ENCODE measurements at regions not wholly inside any gene's neighbourhood (a gene's known extent, or its start where the extent isn't known, plus 50 kb on each side); places are given as distances from the start of the nearest gene placed in this dataset.

DNA sequence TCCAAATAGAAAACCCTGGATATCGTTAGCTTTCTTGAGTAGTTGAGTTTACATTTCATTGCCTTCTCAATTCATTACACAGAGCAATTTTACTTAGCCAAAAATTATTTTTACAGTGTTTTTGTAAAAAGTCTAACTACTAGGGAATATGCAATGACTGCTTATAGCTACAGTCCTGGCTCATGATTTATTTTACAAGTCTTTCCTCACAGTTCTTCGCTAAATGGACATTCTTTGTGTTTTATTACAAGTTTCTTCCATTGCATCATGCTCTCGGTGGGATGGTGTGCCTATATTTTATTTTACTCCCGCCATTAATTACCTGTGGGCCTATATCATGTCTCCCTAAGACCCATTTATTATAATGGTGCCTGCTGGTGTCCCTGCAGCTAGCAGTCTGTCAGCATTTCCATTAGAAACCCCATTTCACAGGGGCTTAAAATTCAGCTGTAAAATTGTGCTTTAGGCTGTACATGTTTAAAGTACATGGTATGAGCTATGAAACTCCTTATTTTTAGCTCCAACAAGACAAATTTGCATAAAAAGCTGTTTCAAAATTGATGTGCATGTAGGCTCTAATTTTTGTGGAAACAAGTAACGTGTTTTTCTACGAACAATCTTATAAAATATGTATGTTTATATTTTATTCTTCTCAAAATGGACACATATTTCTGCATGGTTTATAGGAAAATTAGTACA, 227.4 kb downstream of the SLC7A11 start:
- no peak for DNase-seq

DNA sequence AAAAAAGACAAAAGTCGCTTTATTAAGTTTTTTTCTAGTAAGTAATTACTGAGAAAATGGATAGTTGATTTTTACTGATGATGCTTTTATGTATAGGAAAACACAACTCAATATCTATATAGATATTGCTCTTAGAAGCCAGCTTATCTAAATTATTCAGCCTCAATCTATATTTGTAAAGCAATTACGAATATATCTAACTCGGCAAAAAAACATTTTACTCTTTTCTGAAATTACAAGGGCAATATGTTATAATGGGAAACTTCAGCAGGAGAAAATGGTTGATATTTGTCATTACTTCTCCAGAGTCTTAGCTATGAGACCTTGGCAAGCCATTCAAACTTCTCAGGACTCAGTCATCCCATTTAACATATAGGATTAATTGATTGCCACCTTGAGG, 228.5 kb downstream of the SLC7A11 start:
- no peak for DNase-seq

GRCh38 chr4:138010639-138011038, 231.5 kb downstream of the SLC7A11 start:
- no peak for DNase-seq

- no peak for DNase-seq
Measured at GRCh38 chr4:138007572-138007971, 234.6 kb downstream of the SLC7A11 start.

DNA sequence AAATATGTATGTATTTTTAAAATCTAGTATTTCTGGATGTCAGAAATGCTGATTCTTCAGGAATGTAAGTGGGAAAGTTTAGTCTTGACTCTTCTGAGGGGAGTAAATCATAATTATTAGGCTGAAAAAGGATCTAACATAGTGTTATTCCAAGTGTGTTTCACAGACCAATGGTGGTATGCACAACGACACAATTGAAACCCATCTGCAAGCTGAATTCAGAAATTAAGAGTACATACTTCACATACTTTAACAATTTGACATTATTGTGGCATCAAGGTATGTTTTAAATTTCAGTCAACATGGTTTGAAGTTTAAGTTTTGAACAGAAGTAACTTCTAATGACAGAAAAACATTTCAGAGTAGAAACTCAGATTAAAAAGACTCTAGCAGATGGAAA, 236.7 kb downstream of the SLC7A11 start:
- no peak for DNase-seq

- DNase-seq = no peak
Measured at GRCh38 chr4:138003248-138003647, 238.9 kb downstream of the SLC7A11 start.

DNA sequence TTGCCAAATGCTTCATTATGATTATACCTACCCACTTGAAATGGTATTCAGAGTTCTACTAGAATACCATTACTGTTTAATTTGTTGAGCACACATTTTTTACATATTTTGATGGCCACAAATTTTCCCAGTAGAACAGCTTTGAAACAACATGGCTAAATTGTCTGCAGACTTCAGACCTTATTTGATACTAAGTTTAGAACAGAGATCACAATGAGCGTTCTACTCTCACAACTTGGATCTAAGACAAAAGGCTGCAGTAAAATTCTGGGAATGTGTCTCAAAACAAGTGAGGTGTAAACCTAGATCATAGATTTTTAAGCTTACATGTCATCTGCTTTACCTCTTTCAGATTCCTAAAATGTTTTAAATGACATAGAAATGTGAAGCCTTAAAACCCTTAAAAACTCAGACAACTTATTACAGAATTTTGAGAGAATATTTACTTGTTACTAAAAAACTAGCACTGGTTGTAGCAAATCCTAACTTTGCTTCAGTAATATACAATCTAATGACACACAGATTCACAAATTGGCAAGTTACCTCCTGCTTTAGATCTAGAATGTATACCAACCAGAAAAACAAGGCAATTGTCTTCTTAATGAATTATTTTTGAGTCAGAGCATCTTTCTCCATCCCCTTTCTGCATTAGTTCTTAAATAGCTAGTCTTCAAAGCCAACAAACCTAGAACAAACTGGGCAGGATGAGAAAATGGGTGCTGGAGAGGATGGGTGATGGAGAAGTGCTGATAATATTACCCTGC, 243.3 kb downstream of the SLC7A11 start:
- DNase-seq = no peak

DNA sequence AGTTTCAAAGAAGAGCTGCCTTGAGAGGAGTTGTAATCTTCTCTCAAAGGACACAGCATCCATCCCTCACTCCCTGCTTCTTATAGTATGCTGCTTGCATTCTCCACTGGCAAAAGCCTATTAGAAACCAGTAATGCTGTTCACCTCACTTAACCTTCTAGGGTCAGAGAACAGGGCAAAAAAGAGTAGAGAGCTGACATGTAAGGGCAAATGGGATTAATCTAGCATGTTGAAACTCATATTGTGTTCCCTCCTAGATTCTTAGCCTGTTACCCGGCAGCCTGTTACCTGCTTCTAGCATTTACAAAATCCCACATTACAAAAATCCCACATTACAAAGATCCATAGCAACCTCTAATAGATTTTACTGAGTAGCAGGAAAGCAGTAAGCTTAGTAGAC, 244.7 kb downstream of the SLC7A11 start:
- no peak for DNase-seq

DNA sequence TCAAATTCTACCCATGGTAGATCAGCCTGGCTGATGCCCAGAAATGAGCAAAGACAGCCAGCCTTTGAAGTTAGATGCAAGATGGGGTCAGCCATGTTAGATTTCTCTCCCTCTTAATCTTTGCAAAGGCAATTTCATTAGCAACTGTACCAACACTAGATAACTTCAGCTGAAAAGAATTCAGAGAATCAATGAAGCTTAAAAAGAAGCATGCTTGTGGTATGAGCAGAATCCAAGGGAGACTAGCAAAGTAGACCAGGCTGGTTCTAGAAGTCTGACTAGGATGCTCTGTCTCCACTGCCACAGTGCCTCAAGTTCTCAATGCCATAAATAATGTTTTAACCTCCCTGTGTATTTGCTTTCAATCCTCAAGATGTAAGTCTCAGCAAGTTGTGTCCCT, 247.3 kb downstream of the SLC7A11 start:
- no peak for DNase-seq

DNA sequence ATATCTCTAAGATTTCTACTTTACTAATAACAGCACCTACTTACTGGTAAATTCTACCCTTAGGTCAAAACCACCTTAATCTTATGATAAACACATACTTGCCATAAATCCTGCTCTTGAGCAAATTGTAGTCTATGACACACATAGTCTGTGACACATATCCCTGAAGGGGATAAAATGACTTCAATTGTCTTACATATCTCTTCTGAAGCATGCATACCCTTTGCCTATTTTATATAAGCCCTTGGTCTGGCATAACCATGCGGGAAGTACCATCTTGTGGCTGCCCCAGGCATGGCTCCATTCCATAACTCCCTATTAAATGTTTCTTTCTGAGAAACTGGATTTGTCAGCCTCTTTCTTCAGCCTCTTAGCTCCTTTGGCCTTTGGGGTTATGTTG, 248.9 kb downstream of the SLC7A11 start:
- DNase-seq = no peak

DNA sequence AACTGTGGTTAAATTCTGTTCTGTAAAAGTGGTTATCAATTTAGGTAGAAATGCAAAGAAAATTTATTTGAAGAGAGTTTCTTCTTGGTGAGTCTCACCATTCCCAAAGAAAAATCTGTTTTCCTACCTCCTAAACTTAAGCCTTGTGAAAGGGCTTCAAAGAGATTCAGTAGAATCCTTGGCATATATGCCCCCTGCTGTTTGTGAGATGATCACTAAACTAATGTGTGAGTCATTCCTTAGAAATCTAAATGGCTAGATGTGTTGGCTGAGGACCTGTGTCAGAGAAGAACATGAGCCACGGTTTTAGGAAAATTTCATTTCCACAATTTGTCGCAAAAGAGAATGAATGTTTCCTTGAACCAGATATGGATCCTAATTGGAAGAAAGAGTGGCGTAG, 260.9 kb downstream of the SLC7A11 start:
- no peak for DNase-seq

DNA sequence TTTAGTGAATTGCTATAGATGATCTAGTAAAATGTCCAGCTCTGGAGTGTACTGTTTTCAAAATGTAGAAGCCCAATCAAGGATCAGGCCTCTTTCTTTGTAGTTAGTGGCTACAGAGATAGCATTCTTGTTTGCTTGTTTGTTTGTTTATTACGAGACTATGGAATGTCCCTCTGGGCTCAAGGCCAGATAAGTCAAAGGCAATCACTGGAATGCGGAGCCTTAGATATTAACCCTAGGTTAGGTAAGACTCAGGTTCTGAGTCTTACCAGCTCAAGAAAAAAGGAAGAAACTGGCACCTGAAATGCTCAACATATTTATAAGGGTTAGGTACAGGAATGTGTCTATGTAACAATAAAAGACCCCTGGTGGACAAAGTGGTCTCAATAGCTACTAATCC, 261.5 kb downstream of the SLC7A11 start:
- DNase-seq = no peak

- DNase-seq = no peak
Measured at GRCh38 chr4:137979938-137980337, 262.2 kb downstream of the SLC7A11 start.

DNA sequence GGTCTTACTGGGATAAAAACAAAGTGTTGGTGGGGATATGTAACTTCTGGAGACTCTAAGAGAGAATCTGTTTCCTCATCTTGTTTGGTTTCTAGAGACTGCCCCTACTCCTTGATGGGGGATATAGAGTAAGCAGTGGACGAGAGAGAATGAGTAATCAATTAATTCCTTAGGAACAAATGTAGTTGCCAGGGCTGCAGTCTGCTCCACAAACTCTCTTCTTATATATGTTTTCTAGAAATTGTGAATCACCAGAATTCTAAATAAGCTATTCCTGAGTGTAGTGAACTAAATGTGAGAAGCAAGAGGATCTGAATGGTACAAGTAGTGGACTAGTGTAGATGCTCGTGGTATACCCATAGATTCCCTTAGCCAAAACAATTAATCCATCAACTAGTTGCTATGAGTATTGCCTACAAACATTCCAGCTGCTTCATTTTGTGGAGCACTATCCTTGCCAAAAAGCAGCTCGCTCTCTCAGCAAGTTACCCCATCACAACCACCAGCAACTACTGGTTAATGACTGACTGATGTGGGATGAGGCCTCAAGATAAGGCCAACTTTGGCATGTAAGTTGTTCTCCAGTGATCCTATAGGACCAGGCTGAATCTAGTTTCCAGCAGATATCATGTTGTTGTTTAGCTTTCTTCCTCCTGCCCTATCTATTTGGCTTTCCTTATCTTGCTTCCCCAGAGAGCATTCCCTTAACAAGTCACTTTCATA, 273.0 kb downstream of the SLC7A11 start:
- DNase-seq = no peak

DNA sequence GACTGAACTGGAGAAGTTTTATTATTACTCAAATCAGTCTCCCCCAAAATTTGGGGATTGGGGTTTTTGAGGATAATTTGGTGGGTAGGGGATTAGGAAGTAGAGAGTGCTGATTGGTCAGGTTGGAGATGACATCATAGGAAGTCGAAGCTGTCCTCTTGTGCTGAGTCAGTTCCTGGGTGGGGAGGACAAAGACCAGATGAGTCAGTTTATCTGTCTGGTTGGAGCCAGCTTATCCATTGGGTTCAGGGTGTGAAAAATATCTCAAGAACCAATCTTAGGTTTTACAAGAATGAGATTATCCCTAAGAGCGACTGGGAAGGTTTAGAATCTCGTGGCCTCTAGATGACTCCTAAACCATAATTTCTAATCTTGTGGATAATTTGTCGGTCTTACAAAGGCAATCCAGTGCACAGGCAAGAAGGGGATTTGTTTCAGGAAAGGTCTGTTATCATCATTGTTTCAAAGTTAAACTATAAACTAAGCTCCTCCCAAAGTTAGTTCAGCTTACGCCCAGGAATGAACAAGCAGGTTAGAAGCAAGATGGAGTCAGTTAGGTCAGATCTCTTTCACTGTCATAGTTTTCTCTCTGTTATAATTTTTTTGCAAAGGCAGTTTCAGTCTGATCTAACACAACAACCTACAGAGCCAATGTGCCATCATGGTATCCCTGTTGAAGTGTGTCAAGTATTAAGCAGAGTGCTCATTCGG, 274.5 kb downstream of the SLC7A11 start:
- no peak for DNase-seq

DNA sequence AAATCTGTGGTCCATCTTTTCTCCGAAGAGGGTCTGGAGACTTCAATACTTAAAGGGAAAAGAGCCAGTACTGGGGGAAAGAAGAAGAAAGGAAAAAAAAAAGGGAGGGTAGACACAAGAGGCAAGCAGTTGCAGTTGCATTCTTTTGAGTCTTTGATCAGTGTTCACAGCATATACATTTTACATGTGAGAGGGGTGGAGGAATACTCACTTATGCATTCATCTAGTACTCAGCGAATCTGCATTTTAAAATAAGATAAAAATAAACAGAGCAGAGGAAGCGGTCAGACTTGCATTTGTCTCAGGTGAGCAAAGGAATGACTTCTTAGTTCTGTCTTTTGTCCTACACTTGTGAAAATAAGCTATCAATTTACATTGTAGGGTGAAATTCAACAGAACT, 275.6 kb downstream of the SLC7A11 start:
- no peak for DNase-seq

DNA sequence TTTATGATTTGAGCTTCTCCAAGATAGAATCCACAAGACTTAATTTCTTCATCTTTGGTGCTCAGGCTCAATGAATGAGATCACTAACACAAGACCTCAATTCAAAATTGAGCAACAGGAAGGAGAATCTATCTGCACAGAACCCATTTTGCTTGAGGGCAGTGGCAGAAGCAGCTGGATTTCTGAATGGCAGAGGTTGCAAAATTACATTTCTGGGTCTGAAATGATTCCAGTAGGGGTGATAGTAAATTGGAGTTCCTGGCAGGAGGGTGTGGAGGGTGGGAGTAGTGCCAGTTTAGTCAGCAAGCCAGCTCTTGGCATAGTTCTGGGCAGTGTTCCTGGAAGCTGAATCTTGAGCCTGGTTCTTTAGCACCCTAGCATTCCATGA, 281.1 kb downstream of the SLC7A11 start:
- DNase-seq = no peak

- no peak for DNase-seq
Measured at GRCh38 chr4:137960371-137961050, 281.6 kb downstream of the SLC7A11 start.

DNA sequence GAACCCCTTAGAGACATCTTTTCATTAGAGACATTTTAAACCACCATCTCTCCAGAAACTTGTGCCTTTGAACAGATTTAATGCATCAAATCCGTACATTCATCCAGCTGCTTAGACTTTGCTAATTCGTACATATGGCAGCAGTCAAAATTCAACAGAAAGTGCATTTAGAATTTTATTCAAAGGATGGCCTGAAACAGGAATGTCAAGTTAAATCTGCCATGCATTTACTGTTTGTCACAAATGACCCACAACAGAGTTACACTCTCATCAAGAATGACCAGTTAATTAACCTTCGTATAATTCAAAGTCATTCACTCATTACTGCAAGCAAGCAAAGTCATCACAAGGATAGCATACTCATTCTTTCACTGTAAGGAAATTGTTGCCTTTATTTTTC, 284.3 kb downstream of the SLC7A11 start:
- no peak for DNase-seq

DNA sequence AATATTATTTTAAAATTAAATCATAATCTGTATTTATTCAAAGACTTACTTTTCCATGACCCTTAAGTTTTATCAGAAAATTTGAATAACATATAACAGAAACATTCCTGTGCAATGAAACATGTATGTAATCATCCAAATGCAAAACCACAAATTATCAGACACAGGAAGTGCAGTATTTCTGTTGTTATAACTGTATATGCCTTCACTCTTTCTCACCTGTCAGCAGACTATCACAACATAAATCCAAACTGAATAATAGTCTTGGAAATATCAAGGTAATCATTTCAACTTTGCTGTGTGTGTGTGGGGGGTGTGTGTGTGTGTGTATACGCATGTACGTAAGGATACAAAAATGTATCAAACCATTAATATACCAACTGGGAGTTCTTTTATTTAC, 285.9 kb downstream of the SLC7A11 start:
- DNase-seq = no peak

DNA sequence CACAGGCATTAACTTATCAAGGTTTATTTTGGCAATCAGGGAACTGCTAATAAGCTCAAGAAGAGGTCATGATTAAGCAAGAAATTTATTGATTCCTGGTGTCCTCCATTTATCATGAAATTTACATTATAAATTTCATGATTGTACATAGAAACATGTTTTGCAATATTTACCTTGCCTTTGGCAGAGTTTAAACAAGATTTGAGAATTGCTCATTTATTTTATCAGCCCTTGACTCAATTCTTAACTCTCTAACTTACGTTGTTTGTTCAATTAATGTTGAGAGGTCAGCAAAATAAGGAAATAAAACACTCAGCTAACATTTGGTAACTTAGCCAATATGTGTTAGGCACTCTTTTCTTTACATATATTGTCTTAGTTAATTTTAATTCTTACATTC, 286.6 kb downstream of the SLC7A11 start:
- DNase-seq = no peak

DNA sequence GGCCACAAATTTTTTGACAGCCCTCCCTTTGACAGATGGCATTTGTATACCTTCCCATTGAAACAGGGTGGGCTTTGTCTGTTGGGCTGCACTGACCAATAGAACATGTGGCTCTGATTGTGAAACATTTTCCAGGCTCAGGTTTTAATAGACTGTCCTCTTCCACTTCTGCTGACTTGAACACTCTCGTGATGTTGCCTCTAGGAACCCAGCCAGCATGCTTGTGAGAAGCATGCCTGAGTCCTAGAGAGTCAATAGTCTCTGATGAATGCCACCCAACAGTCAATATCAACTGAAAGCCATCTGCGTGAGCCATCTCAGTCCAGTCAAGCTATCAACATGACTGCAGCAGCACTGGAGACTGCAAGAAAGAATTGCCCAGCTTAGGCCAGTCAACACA, 290.0 kb downstream of the SLC7A11 start:
- DNase-seq = no peak

DNA sequence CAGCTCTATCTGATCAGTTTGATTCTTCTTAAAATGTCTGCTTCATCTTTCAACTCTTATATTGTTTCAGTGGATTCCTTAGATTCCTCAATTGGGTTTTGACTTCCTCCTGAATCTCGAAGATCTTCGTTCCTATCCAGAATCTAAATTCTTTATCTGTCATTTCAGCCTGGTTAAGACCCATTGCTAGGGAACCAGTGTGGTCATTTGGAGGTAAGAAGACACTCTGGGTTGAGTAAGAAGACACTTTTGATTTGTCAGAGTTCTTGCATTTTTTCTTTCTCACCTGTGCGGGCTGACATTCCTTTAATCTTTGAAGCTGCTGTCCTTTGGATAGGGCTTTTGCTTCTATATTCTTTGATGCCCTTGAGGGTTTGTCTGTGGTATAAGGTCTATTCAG, 291.9 kb downstream of the SLC7A11 start:
- no peak for DNase-seq

Data from COR-L47 (cell line).